Tibial artery (tissue), 4 donors: ENCODE measurements at regions not wholly inside any gene's neighbourhood (a gene's known extent, or its start where the extent isn't known, plus 50 kb on each side); places are given as distances from the start of the nearest gene placed in this dataset.

Experiments used
- DNase-seq, 2 donors: peaks; one replicate each; pipeline ENCODE4 v3.0.0-alpha.2; 2019
- H3K27ac ChIP-seq, 2 donors: fragments of 200-600 bp; sonication (generic) in 1 of 2; 1 replicate in 1 of 2; 2 replicates in 1 of 2; pipeline ENCODE4 v1.5.1; 2018 to 2019; ENCODE audit warnings: mild to moderate bottlenecking in 1 of 2
- H3K27me3 ChIP-seq, 2 donors: fragments of 200-600 bp; sonication (generic) in 1 of 2; one replicate each; pipeline versions ENCODE4 v1.5.1 to v1.6.0; 2016 to 2019
- H3K36me3 ChIP-seq, 3 donors: fragments of 200-600 bp; sonication (generic) in 2 of 3; one replicate each; pipeline ENCODE4 v1.5.1; 2016 to 2019; ENCODE audit warnings: mild to moderate bottlenecking in 2 of 3
- H3K4me1 ChIP-seq, 4 donors: fragments of 200-600 bp; sonication (generic) in 2 of 4; 1 replicate in 3 of 4; 2 replicates in 1 of 4; pipeline ENCODE4 v1.5.1; 2016 to 2019
- H3K4me3 ChIP-seq, 2 donors: fragments of 200-600 bp; sonication (generic) in 1 of 2; 1 replicate in 1 of 2; 2 replicates in 1 of 2; pipeline ENCODE4 v1.5.1; 2018 to 2019; ENCODE audit warnings: mild to moderate bottlenecking in 2 of 2
- H3K9me3 ChIP-seq, 3 donors: fragments of 200-600 bp; sonication (generic) in 1 of 3; one replicate each; pipeline ENCODE4 v1.5.1; 2016 to 2019
- intact Hi-C: fragments of 100-400 bp; cut with DNase I; formaldehyde crosslinking; loops from one replicate; pipeline ENCODE4 v1.15.0; 2023; ENCODE audit warnings: low total_unique reads
- TF ChIP-seq, protein P1 (sequence below), 2 experiments: fragments of 200-600 bp in 1 of 2; fragments of 450-650 bp in 1 of 2; IDR thresholded peaks; one replicate each; pipeline ENCODE4 v1.5.1; 2017 to 2019; ENCODE audit warnings: antibody characterized with exemption in 2 of 2, mild to moderate bottlenecking in 1 of 2, moderate library complexity in 1 of 2

- Histone ChIP-seq H3K36me3 (peaks cover 61 to 77% (median 67%) of the 10 kb centered on the region in 3 donors), H3K27me3 (no peaks in the 10 kb centered on the region), H3K27ac (no peak overlapping the region), H3K4me3 (no peak overlapping the region), H3K9me3 (no peaks in the 10 kb centered on the region), H3K4me1 (no peaks in the 10 kb centered on the region)
- no peak for DNase-seq
- TF ChIP-seq, protein P1, sequence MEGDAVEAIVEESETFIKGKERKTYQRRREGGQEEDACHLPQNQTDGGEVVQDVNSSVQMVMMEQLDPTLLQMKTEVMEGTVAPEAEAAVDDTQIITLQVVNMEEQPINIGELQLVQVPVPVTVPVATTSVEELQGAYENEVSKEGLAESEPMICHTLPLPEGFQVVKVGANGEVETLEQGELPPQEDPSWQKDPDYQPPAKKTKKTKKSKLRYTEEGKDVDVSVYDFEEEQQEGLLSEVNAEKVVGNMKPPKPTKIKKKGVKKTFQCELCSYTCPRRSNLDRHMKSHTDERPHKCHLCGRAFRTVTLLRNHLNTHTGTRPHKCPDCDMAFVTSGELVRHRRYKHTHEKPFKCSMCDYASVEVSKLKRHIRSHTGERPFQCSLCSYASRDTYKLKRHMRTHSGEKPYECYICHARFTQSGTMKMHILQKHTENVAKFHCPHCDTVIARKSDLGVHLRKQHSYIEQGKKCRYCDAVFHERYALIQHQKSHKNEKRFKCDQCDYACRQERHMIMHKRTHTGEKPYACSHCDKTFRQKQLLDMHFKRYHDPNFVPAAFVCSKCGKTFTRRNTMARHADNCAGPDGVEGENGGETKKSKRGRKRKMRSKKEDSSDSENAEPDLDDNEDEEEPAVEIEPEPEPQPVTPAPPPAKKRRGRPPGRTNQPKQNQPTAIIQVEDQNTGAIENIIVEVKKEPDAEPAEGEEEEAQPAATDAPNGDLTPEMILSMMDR (IDR thresholded peaks at IDR 0.05) = no peak
- intact Hi-C loops = no loop called here
These were observed 67.7 kb upstream of the DRGX start for GRCh38 chr10:49463605-49464004.

GRCh38 chr10:49458869-49459268 lies 63.0 kb upstream of the DRGX start:
- H3K4me1 ChIP-seq = no peaks in the 10 kb centered on the region
- peaks cover 2 to 17% (median 10%) of the 10 kb centered on the region in 3 donors for H3K9me3 ChIP-seq
- H3K27me3 ChIP-seq = no peaks in the 10 kb centered on the region
- H3K4me3 ChIP-seq = no peak overlapping the region
- H3K27ac ChIP-seq = no peak overlapping the region
- no peak for DNase-seq
- TF ChIP-seq, protein P1 (IDR thresholded peaks at IDR 0.05) = no peak
- peaks cover 51 to 77% (median 74%) of the 10 kb centered on the region in 3 donors for H3K36me3 ChIP-seq
- intact Hi-C loops = no loop called here

DNA sequence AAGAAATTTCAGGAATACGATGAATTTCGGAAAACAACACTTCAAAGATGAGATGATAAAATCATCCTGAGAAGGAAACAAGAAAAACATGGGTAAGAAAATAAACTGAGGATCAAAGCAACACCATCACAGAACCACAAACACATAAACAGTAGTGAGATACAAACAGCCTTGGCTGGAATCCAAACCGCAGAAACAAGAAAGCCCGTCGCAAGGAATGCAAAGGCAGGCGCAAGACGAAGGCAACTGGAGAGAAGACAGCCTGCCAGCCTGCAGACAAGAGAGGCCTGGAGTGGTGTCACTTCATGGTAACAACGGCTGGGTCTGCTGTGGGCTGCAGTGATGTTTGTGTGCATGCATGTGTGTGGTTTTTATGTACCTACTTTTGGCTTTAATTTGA lies 61.8 kb upstream of the DRGX start:
- Histone ChIP-seq H3K27ac (no peak overlapping the region), H3K4me1 (no peaks in the 10 kb centered on the region), H3K9me3 (peaks cover 2 to 22% (median 19%) of the 10 kb centered on the region in 3 donors), H3K27me3 (no peaks in the 10 kb centered on the region), H3K36me3 (peaks cover 58 to 84% (median 77%) of the 10 kb centered on the region in 3 donors), H3K4me3 (no peak overlapping the region)
- TF ChIP-seq, protein P1 (IDR thresholded peaks at IDR 0.05) = no peak
- no peak for DNase-seq
- intact Hi-C loops = no loop called here

DNA sequence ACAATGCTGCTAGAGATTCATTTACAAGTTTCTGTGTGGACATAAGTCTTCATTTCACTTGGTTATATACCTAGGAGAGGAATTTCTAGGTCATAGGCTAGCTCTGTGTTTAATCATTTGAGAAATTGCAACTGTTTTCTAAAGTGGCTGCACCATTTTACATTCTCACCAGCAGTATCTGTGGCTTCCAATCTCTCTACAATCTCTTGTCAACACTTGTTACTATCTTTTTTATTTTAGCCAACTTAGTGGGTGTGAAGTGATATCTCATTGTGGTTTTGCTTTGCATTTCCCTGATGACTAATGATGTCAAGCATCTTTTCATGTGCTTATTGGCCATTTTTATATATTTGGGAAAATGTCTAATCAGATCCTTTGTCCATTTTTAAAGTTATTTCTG lies 53.0 kb upstream of the DRGX start:
- H3K4me1 ChIP-seq = no peaks in the 10 kb centered on the region
- H3K4me3 ChIP-seq = no peak overlapping the region
- TF ChIP-seq, protein P1 (IDR thresholded peaks at IDR 0.05) = no peak
- H3K9me3 ChIP-seq = peaks cover 0 to 26% (median 23%) of the 10 kb centered on the region in 3 donors
- no peaks in the 10 kb centered on the region for H3K27me3 ChIP-seq
- H3K36me3 ChIP-seq = peaks cover under 1 to 10% (median 7%) of the 10 kb centered on the region in 3 donors
- intact Hi-C loops = no loop called here
- no peak for DNase-seq
- no peak overlapping the region for H3K27ac ChIP-seq

GRCh38 chr10:49446031-49446430 lies 50.1 kb upstream of the DRGX start:
- Histone ChIP-seq H3K4me1 (no peaks in the 10 kb centered on the region), H3K36me3 (no peaks in the 10 kb centered on the region), H3K9me3 (peaks cover 0 to 18% (median 17%) of the 10 kb centered on the region in 3 donors), H3K27ac (no peak overlapping the region), H3K4me3 (no peak overlapping the region), H3K27me3 (no peaks in the 10 kb centered on the region)
- DNase-seq = no peak
- TF ChIP-seq, protein P1 (IDR thresholded peaks at IDR 0.05) = no peak
- intact Hi-C loops = no loop called here
